Fibroblast of skin of right biceps (primary cell): ENCODE measurements at regions not wholly inside any gene's neighbourhood (a gene's known extent, or its start where the extent isn't known, plus 50 kb on each side); places are given as distances from the start of the nearest gene placed in this dataset.

Source experiments
- DNase-seq: peaks from one replicate; pipeline ENCODE4 v3.0.0-alpha.2; 2013

GRCh38 chrX:20596856-20597255, 330.1 kb upstream of the RPS6KA3 start:
- no peak for DNase-seq

GRCh38 chrX:20595928-20596575, 329.3 kb upstream of the RPS6KA3 start:
- DNase-seq: peak; percentile 63

DNA sequence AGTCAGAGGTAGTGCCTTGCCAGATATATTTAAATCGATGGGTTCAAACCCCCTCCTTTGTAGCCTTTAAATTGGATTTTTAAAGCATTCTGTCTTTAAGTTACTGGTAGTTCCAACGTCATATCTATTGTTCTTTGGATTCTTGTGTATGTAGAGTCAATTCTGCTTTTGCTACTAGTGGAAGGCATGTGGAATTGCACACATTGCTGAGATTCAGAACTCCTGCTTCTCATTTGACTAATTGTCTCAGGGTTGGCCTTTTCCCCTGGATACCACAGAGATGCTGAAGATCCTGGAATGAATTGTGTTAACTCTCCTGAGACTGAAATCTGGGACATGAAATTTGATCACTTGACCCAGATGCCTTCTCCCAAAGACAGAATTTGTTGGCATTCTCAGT, 328.3 kb upstream of the RPS6KA3 start:
- DNase-seq: peak; percentile 55

DNA sequence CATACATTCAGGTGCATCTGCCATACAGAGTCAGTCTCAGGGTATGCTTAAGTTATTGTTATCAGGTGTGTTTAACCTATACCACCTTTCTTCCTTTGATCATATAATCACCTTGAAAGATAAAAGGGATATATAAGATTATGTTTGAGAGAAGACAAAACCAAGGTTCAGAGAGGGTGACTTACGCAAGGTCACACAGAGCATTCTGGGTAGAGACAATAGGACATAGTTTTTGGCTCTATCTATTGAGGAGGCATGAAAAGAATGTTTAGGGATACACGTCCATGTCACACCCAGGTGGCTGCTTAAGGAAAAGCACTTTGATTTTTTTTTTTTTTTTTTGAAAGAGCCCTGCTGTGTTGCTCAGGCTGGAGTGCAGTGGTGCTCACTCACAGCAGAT, 327.1 kb upstream of the RPS6KA3 start:
- DNase-seq: no peak

GRCh38 chrX:20593402-20593801, 326.7 kb upstream of the RPS6KA3 start:
- DNase-seq: no peak

DNA sequence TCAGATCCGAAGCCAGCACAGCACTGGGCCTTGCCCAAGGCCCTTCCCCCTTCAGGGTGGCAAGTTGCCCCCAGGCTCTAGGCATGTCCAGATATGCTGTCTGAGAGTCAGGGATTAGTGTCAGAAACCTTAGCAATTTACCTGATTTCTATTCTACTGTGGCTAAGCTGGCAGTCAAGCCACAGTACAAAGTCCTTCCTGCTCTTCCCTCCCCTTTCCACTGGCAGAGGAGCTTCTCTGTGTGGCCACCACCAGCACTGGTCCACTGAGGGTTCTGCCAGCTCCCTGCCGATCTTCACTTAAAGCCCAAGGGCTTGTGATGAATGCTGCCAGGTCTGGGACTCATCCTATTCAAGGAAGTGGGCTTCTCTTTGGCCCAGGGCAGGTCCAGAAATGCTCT, 324.5 kb upstream of the RPS6KA3 start:
- DNase-seq: no peak

GRCh38 chrX:20585782-20586181, 319.1 kb upstream of the RPS6KA3 start:
- DNase-seq: peak; percentile 35

DNA sequence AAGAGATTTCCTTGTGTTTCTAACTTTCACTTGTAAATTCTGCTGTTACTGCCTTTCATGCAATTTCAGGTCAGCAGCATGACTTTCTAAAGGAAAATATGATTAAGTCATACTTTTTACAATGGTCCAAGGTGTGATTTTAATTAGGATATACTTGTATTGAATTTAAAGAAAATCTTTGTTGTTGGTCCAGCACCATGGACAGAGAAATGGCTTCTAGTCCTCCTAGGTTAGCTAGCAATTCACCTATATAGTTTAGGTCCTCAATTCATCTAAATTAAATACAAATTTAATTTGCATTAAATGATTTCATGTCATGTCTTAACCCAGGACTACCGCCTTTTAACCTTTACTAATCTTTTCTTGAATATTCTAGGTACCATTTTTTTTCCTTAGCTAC, 304.9 kb upstream of the RPS6KA3 start:
- DNase-seq: peak; percentile 16

- DNase-seq: no peak
Observed at GRCh38 chrX:20567108-20567507, 300.4 kb upstream of the RPS6KA3 start.

- peak; percentile 65 for DNase-seq
Observed at GRCh38 chrX:20547611-20548051, 280.9 kb upstream of the RPS6KA3 start.

DNA sequence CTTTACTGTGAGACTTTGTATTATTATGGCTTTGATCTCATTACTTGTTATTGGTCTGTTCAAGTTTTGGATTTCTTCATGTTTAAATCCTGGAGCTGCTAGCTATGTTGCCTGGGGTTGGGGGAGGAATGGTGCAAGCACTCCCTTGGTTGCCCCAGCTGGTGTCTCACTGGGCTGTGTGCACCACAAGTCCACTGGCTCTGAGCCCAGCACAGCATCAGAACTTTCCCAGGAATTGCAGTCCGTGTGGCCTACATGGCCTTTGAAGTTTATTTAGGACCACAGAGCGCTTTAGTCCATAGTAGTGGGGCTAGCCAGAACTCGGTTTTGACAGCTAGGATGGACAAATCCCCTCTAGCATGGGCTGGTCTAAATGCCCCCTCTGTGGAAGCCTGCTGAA, 278.8 kb upstream of the RPS6KA3 start:
- peak; percentile 11 for DNase-seq

DNA sequence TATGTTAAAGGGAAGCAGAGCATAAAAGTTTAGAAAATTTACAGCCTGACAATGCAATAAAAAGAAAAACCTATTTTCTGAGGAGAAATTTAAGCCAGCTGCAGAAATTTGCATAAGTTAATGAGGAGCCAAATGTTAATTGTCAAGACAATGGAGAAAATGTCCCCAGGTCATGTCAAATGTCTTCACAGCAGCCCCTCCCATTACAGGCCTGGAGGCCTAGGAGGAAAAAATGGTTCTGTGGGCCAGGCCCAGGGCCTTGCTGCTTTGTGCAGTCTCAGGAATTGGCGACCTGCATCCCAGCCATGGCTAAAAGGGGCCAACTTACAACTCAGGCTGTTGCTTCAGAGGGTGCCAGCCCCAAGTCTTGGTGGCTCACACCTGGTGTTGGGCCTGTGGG, 275.4 kb upstream of the RPS6KA3 start:
- no peak for DNase-seq

- no peak for DNase-seq
Observed at GRCh38 chrX:20538974-20539373, 272.3 kb upstream of the RPS6KA3 start.

DNA sequence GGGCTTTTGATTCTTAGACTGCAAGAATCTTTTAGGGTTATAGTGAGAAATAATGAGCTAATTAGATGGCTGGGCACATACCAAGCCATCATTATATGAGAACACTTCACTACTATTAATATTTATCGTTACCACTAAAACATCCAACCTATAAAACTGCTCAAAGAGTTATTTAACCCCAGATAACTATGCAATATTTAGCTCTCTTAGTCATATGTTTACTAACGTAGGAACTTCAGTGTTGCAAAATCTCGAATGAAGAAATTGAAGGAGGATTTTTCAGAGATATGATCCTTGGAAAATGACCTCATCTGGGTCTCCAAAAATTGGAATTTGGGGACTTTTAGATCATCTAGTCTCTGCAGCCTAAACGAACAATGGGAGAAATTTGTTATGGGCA, 265.0 kb upstream of the RPS6KA3 start:
- DNase-seq: no peak

DNA sequence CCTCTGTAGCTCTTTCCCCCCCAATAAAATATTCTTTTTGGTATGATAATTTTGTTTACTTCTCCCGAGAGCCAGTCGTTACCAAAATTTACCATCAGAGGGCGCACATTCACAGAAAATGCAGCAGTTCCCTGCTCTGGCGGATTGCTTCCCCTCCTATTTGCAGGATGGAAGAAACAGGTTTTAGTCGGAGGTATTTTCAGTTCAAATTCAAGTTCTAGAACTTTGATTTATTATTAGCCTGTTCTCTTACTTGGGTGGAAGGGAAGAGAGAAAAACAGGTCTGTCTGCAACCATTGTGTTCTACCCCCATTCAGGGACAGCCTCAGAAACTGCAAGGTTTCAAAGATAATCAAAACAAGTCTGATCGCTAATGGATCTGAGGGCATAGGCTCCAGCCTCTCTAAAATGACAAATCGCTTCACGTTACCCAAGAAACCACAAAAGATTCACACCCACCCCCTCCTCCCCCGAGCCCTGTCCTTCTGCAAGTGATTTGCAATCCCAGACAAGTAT, 263.8 kb upstream of the RPS6KA3 start:
- DNase-seq: peak; percentile 73

DNA sequence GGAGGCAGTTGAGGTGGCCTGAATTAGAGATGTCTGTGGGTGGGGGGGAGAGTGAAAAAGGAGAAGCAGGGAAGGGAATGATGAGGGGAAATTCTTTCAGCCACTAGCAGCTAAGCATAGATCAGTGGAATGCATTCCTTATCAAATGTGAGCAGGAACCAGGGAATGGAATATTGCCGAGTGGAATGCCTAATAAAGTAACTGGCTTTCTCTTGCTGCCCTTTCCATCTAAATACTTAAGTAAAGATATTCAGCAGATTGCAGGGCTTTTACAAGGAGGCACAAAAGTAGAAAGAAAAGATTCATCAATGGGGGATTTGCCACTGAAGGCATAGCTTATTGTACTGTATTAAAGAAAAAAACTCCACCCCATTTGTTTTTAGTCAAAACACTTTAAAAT, 263.0 kb upstream of the RPS6KA3 start:
- DNase-seq: peak; percentile 28

GRCh38 chrX:20529301-20529700, 262.6 kb upstream of the RPS6KA3 start:
- DNase-seq: no peak

DNA sequence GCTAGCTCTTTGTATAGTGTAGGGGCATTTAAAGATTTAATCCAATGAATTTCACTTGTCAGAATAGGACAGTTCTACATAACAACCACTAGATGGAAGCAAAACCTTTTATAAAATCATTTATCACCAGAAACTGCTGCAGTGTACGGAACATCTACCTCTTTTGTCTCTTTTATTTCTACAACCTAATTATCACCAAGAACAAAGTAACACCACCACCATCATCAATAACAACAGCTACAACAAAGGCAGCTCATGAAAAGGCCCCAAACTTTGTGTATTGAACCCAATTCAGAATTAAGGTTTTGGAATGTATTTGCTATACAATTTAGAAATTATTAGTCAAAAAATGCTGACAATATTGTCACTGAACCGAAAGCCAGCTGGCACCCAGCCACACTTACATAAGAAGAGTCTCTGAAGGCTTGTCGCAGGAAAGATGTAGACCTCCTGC, 260.9 kb upstream of the RPS6KA3 start:
- no peak for DNase-seq

DNA sequence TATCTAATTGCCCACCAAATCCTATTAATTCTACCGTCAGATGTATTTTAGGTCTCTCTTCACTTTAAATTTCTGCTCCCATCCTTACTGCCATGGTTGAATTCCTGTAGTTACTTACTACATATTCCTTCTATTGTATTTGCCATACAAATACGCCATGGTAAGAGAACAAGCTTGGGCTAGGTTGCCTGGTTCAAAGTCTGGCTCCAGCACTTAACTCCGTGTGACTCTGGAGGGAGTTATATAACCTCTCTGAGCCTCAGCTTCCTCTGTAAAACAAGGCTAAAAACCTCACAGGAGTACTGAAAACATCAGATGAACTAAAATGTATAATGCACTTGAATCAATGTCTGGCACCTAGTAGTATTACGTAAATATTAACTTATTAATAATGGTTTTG, 260.3 kb upstream of the RPS6KA3 start:
- no peak for DNase-seq

DNA sequence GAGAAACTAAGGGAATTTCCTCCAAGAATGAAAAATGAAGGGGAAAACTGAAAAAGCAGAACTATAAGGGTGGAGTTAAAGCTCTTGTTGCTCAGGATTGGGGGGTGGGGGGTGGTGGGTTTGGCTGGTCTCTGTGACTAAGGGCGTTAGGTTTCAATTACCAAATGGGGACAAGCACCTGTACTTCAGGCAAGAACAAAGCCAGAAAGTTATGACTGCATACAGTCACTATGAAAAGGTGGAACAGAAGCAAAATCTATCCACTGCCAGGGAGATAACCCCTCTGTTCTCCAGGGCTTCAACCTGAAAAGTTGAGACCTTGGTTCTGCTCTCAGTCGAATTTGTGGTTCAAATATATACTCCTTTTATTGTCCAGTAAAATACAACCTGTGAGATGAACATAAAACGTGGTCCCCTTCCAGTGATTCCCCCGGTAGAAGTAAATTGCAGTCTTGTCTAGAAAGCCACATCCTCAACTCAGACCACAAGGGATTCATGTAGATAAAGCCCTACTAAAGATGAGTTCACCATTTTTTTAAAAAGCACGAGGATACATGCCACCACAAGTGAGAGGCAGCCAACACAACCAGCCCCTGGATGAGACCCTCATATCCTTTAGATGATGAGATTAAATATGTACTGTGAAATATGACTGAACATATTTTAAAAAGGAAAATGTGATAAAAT, 257.1 kb upstream of the RPS6KA3 start:
- no peak for DNase-seq

DNA sequence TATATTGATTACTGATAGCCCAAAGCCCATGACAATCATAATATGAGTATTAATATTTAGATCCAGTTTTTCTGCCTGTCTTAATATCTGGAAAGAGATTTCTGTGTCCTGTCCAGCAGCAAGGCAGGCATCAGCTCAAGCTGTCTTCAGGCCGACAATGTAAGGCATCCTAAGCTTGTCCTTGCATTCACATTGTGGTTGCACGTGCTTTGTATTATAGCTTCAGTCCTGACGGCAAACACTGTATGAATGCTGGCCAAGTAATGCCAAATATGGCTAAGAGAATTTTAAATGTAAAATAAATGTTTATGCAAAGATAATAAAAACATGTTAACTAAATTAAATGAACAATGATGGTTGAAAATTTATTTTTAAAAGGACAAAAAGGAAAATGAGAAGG, 255.7 kb upstream of the RPS6KA3 start:
- DNase-seq: no peak

GRCh38 chrX:20521222-20521621, 254.5 kb upstream of the RPS6KA3 start:
- peak; percentile 67 for DNase-seq

- no peak for DNase-seq
Observed at GRCh38 chrX:20519826-20520225, 253.1 kb upstream of the RPS6KA3 start.

- DNase-seq: no peak
Observed at GRCh38 chrX:20519146-20519545, 252.4 kb upstream of the RPS6KA3 start.

DNA sequence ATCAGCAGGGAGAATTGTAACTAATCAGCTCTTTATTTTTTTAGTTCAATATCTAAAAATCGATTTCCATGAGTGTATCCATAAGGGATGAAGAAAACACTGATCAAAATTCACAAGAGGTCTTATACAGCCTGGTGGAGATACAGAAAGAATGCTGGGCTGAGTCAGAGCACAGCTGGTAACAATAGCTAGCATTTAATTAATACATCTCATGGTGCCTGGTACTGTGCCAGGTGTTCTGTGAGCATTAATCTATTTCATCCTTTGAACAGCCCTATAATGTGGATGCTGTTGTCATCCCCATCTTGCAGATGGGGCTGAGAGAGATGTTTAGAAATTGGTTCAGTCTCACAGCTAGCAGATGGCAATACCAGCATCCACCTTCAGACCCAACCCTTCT, 250.9 kb upstream of the RPS6KA3 start:
- peak; percentile 71 for DNase-seq
